Pancreas (tissue), 10 donors: ENCODE measurements at regions not wholly inside any gene's neighbourhood (a gene's known extent, or its start where the extent isn't known, plus 50 kb on each side); places are given as distances from the start of the nearest gene placed in this dataset.

Experiments used
- ATAC-seq, 4 donors: fragments of 200-7000 bp; cut with Tn5 transposase; one replicate each; pipeline versions ENCODE4 v1.8.0 to v1.9.1; 2020; ENCODE audit warnings: mild to moderate bottlenecking in 4 of 4, moderate library complexity in 4 of 4
- DNase-seq, 6 donors: peaks; one replicate each; pipeline ENCODE4 v3.0.0-alpha.2; 2020
- FAIRE-seq: peaks from 2 replicates; lab custom pipeline; 2012; peaks lifted over from hg19 to GRCh38; lab: Jason Lieb, UNC
- H3K27ac ChIP-seq, 4 donors: fragments of 200-600 bp; sonication (generic); 1 replicate in 3 of 4; 2 replicates in 1 of 4; pipeline versions ENCODE4 v1.5.0 to v1.8.0; 2020
- H3K27me3 ChIP-seq, 4 donors: fragments of 200-600 bp; one replicate each; pipeline ENCODE4 v1.8.0; 2021
- H3K36me3 ChIP-seq, 3 donors: fragments of 200-600 bp; sonication (generic) in 1 of 3; one replicate each; pipeline versions ENCODE4 v1.5.0 to v1.8.0; 2020 to 2021
- H3K4me1 ChIP-seq, 3 donors: fragments of 200-600 bp; one replicate each; pipeline ENCODE4 v1.8.0; 2021
- H3K4me3 ChIP-seq, 4 donors: fragments of 200-600 bp; sonication (generic) in 2 of 4; one replicate each; pipeline versions ENCODE4 v1.5.0 to v1.8.0; 2020 to 2021
- H3K9me3 ChIP-seq, 4 donors: fragments of 200-600 bp; one replicate each; pipeline ENCODE4 v1.8.0; 2021
- WGBS, 2 donors: extraction: QIAGEN DNeasy Blood & Tissue Kit; methylation state at CpG; one replicate each; pipeline ENCODE4 v1.1.7; 2013; 5-methylcytosine and 5-hydroxymethylcytosine counted together
- intact Hi-C, 3 donors: fragments of 100-400 bp; cut with DNase I; formaldehyde crosslinking; loops; one replicate each; pipeline versions ENCODE4 v1.11.1 to v1.14.2; 2022
- TF ChIP-seq, protein P1 (sequence below), 4 donors: fragments of 200-600 bp; sonication (generic) in 3 of 4; IDR thresholded peaks; one replicate each; pipeline versions ENCODE4 v1.5.0 to v1.8.0; 2021; ENCODE audit warnings: antibody characterized with exemption in 4 of 4
- donor health status: healthy with polysubstance abuse.
- donor health status: DM: no; HTN: no; CAD: no; lungs with moderate emphysema.
- donor health status: DM: no; HTN: no; CAD: no.
- donor health status: control.
- donor health status: control.
- donor health status: Bipolar disorder and iron deficiency.
- donor health status: DM: yes; HTN: yes; CAD: no.
- donor health status: DM: no; HTN: no; CAD: no.
- donor health status: DM: no; HTN: no; CAD: no.
- donor health status: DM: yes; HTN: yes; CAD: no.

DNA sequence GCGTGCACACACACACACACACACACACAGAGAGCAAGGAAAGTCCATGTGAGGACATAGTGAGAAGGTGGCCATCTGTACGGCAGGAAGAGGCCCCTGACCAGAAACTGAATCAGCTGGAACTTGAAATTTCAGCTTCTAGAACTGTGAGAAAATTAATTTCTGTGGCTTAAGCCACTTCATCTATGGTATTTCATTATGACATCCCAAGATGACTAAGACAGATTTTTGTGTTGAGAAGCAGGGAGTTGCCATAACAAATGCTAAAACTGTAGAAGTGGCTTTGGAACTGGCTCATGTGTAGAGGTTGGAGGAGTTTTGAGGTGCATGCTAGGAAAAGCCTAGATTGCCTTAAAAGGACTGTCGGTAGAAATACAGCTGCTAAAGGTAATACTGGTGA lies 63.4 kb upstream of the ZBTB7C start:
- ATAC-seq (no peak), DNase-seq (no peak), FAIRE-seq (no peak)
- H3K36me3 ChIP-seq, result no peaks in the 10 kb centered on the region
- no peak overlapping the region for H3K27ac ChIP-seq
- TF ChIP-seq, protein P1, sequence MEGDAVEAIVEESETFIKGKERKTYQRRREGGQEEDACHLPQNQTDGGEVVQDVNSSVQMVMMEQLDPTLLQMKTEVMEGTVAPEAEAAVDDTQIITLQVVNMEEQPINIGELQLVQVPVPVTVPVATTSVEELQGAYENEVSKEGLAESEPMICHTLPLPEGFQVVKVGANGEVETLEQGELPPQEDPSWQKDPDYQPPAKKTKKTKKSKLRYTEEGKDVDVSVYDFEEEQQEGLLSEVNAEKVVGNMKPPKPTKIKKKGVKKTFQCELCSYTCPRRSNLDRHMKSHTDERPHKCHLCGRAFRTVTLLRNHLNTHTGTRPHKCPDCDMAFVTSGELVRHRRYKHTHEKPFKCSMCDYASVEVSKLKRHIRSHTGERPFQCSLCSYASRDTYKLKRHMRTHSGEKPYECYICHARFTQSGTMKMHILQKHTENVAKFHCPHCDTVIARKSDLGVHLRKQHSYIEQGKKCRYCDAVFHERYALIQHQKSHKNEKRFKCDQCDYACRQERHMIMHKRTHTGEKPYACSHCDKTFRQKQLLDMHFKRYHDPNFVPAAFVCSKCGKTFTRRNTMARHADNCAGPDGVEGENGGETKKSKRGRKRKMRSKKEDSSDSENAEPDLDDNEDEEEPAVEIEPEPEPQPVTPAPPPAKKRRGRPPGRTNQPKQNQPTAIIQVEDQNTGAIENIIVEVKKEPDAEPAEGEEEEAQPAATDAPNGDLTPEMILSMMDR (IDR thresholded peaks at IDR 0.05), result no peak
- intact Hi-C loops, result loop anchor here in 1 of 3 donors (5.0 kb wide), 1 partner anchor 190 kb away; no protein-coding TSS in a partner anchor
- 62 to 65% methylated on average over 3 of the region's 3 CpGs for whole genome bisulfite sequencing, 2 donors
- H3K9me3 ChIP-seq, result no peaks in the 10 kb centered on the region
- H3K27me3 ChIP-seq, result no peaks in the 10 kb centered on the region
- peaks cover 0 to 3% (median 0%) of the 10 kb centered on the region in 3 donors for H3K4me1 ChIP-seq
- H3K4me3 ChIP-seq, result no peak overlapping the region

DNA sequence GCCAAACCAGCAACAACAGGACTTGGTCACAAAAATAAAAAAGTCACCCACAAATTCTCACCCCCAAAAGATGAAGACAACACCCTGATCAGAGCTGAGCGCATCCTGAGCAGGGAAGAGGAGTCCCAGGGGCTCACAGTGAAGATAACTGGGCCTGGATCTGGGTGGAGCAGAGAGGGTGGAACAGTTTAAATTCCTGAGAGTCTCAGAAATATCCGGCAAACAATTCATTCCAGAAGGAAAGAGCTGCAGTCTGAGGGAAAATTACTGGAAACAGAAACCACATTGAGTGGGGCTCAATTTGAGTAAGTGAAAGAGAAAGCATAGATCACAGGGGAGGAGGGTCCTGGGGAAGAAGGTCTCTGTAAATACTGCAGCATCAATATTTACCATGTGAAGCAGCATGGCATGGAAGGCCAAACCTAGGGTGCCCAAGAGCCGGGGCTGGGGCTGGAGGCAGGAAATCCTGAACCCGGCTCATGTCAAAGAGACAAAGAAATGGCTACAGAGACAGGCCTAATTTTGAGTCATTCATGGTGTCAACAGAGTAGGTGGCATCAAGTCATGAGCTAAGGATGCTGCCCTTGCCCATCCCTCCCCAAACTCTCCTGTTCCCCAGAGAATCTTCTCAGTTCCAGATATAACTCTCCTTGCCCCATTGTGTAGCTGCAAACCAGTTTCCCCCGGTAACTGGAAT lies 61.4 kb upstream of the ZBTB7C start:
- Histone ChIP-seq H3K27me3 (no peaks in the 10 kb centered on the region), H3K4me3 (no peak overlapping the region), H3K4me1 (no peaks in the 10 kb centered on the region), H3K9me3 (no peaks in the 10 kb centered on the region), H3K27ac (no peak overlapping the region), H3K36me3 (no peaks in the 10 kb centered on the region)
- FAIRE-seq (no peak), ATAC-seq (peak in 2 of 4 donors; percentile 25 to 47), DNase-seq (no peak)
- 75 to 82% methylated on average over 5 of the region's 5 CpGs for WGBS, 2 donors
- intact Hi-C loops, result loop anchor here in 1 of 3 donors (5.0 kb wide), 1 partner anchor 192 kb away; no protein-coding TSS in a partner anchor
- TF ChIP-seq, protein P1 (IDR thresholded peaks at IDR 0.05), result no peak

DNA sequence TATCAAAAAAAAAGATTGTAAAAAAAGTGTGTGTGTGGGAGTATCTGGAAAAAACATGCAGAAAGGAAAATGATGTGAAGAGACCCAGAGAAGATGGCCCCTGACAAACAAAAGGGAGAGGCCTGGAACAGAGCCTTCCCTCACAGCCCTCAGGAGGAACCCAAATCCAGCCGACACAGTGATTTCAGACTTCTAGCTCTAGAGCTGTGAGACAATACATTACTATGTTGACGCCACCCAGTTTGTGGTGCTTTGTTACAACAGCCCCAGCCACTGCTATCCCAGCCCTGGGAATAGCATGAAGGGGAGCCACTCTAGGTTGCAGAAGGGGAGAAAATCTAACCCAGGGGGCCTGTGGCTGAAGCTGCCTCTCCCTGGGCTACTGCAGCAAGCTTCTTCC lies 59.0 kb upstream of the ZBTB7C start:
- ATAC-seq, result no peak

DNA sequence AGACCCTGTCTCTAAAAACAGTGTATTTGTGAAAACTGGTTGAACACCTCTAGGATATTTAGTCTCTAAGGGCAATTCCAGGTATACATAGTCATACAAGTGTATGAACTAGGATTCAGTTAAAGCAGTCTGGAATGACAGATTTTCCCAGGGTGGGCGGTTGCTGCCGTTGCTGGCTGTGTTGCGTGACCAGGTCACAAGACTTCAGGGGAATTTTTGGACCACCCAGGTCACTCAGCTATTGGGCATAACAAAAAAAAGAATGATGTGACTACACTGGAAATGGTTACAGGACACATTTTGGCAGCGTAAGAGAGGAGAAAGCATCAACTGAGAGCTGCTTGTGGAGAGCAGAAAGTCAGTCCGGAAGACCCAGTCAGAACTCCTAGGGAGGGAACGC lies 58.0 kb upstream of the ZBTB7C start:
- no peak overlapping the region for H3K27ac ChIP-seq
- H3K36me3 ChIP-seq, result no peaks in the 10 kb centered on the region
- H3K27me3 ChIP-seq, result no peaks in the 10 kb centered on the region
- intact Hi-C loops, result no loop called here
- no peak overlapping the region for H3K4me3 ChIP-seq
- TF ChIP-seq, protein P1 (IDR thresholded peaks at IDR 0.05), result no peak
- no peak for FAIRE-seq
- no peak for DNase-seq
- no peaks in the 10 kb centered on the region for H3K9me3 ChIP-seq
- WGBS, 2 donors, result 90 to 92% methylated on average over 6 of the region's 6 CpGs
- ATAC-seq, result no peak
- H3K4me1 ChIP-seq, result no peaks in the 10 kb centered on the region

More for the DNA sequence above, 59.0 kb upstream of the ZBTB7C start:
- 79 to 83% methylated on average over 2 of the region's 2 CpGs for WGBS, 2 donors
- H3K27me3 ChIP-seq, result no peaks in the 10 kb centered on the region
- H3K4me1 ChIP-seq, result no peaks in the 10 kb centered on the region
- no peak overlapping the region for H3K4me3 ChIP-seq
- H3K9me3 ChIP-seq, result no peaks in the 10 kb centered on the region
- intact Hi-C loops, result no loop called here
- DNase-seq (no peak), FAIRE-seq (no peak)
- H3K36me3 ChIP-seq, result no peaks in the 10 kb centered on the region
- TF ChIP-seq, protein P1 (IDR thresholded peaks at IDR 0.05), result no peak
- no peak overlapping the region for H3K27ac ChIP-seq

DNA sequence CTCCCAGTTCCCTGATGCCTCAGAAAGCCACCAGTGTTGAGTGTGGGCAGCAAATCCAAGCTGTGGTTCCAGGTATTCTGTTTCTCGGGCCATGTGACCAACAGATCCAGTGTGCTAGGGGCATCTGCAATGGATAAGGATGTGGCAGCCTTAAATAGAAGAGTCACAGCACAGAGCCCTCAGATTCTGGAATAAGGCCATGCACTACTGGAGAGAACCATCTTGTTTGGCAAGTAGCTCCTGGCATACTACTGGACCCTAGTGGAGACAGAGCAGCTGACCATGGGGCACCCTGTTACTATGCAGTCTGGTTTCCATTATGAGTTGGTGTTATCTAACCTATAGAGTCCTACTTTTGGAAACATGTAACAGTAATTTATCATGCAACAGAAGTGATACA lies 53.3 kb upstream of the ZBTB7C start:
- Histone ChIP-seq H3K36me3 (no peaks in the 10 kb centered on the region), H3K9me3 (no peaks in the 10 kb centered on the region), H3K4me1 (peaks cover 0 to 14% (median 13%) of the 10 kb centered on the region in 3 donors), H3K27ac (no peak overlapping the region), H3K27me3 (no peaks in the 10 kb centered on the region), H3K4me3 (no peak overlapping the region)
- 82 to 97% methylated on average over 1 of the region's 1 CpG for WGBS, 2 donors
- FAIRE-seq (no peak), DNase-seq (no peak), ATAC-seq (no peak)
- TF ChIP-seq, protein P1 (IDR thresholded peaks at IDR 0.05), result no peak
- intact Hi-C loops, result no loop called here
